Esophagus squamous epithelium (tissue), 5 donors: ENCODE measurements at regions not wholly inside any gene's neighbourhood (a gene's known extent, or its start where the extent isn't known, plus 50 kb on each side); places are given as distances from the start of the nearest gene placed in this dataset.

ENCODE experiments used
- DNase-seq: peaks from one replicate; lab custom pipeline; 2025; lab: John Stamatoyannopoulos, UW
- H3K27ac ChIP-seq, 4 donors: fragments of 200-600 bp; sonication (generic); one replicate each; pipeline ENCODE4 v1.5.1; 2016 to 2019; ENCODE audit warnings: mild to moderate bottlenecking in 1 of 4
- H3K27me3 ChIP-seq, 4 donors: fragments of 200-600 bp; sonication (generic); 1 replicate in 3 of 4; 2 replicates in 1 of 4; pipeline versions ENCODE4 v1.5.1 to v1.6.0; 2017 to 2021; ENCODE audit warnings: antibody characterized with exemption in 1 of 4
- H3K36me3 ChIP-seq, 3 donors: fragments of 200-600 bp; sonication (generic); one replicate each; pipeline ENCODE4 v1.5.1; 2016 to 2019
- H3K4me1 ChIP-seq, 3 donors: fragments of 200-600 bp; sonication (generic); one replicate each; pipeline ENCODE4 v1.5.1; 2017 to 2019
- H3K4me3 ChIP-seq, 4 donors: fragments of 200-600 bp; sonication (generic); 1 replicate in 3 of 4; 2 replicates in 1 of 4; pipeline ENCODE4 v1.5.1; 2016 to 2019; ENCODE audit warnings: mild to moderate bottlenecking in 2 of 4, moderate library complexity in 1 of 4
- H3K9me3 ChIP-seq, 3 donors: fragments of 200-600 bp; sonication (generic); one replicate each; pipeline ENCODE4 v1.5.1; 2016 to 2019
- POLR2A ChIP-seq, 4 donors: fragments of 450-650 bp; IDR thresholded peaks; one replicate each; pipeline ENCODE4 v1.6.1; 2017; ENCODE audit warnings: antibody characterized with exemption in 4 of 4, mild to moderate bottlenecking in 4 of 4, moderate library complexity in 3 of 4
- WGBS, 2 donors: methylation state at CpG; one replicate each; pipeline ENCODE4 v1.1.5; 2018; 5-methylcytosine and 5-hydroxymethylcytosine counted together
- intact Hi-C: fragments of 100-400 bp; cut with DNase I; formaldehyde crosslinking; loops from one replicate; pipeline ENCODE4 v1.15.0; 2022
- TF ChIP-seq, protein P1 (sequence below), 6 experiments: fragments of 450-650 bp in 4 of 6; fragments of 200-600 bp in 2 of 6; sonication (generic) in 2 of 6; IDR thresholded peaks; one replicate each; pipeline ENCODE4 v1.5.1; 2016 to 2019; ENCODE audit warnings: antibody characterized with exemption in 6 of 6, mild to moderate bottlenecking in 4 of 6, moderate library complexity in 4 of 6
- donor health status: DM: yes; HTN: yes; CAD: no.

GRCh38 chr1:87246436-87246835 is 82.2 kb upstream of the LMO4 start:
- Histone ChIP-seq H3K9me3 (no peaks in the 10 kb centered on the region), H3K27ac (no peak overlapping the region), H3K36me3 (no peaks in the 10 kb centered on the region), H3K4me1 (no peaks in the 10 kb centered on the region), H3K27me3 (no peaks in the 10 kb centered on the region), H3K4me3 (no peak overlapping the region)
- no peak for DNase-seq
- intact Hi-C loops = no loop called here
- TF ChIP-seq, protein P1, sequence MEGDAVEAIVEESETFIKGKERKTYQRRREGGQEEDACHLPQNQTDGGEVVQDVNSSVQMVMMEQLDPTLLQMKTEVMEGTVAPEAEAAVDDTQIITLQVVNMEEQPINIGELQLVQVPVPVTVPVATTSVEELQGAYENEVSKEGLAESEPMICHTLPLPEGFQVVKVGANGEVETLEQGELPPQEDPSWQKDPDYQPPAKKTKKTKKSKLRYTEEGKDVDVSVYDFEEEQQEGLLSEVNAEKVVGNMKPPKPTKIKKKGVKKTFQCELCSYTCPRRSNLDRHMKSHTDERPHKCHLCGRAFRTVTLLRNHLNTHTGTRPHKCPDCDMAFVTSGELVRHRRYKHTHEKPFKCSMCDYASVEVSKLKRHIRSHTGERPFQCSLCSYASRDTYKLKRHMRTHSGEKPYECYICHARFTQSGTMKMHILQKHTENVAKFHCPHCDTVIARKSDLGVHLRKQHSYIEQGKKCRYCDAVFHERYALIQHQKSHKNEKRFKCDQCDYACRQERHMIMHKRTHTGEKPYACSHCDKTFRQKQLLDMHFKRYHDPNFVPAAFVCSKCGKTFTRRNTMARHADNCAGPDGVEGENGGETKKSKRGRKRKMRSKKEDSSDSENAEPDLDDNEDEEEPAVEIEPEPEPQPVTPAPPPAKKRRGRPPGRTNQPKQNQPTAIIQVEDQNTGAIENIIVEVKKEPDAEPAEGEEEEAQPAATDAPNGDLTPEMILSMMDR (IDR thresholded peaks at IDR 0.05) = no peak
- TF ChIP-seq POLR2A (IDR thresholded peaks at IDR 0.05) = no peak
- WGBS, 2 donors = 58 to 78% methylated on average over 3 to 5 of the region's 5 CpGs

GRCh38 chr1:87249803-87250202 is 78.9 kb upstream of the LMO4 start:
- Histone ChIP-seq H3K4me1 (no peaks in the 10 kb centered on the region), H3K4me3 (no peak overlapping the region), H3K36me3 (no peaks in the 10 kb centered on the region), H3K9me3 (no peaks in the 10 kb centered on the region), H3K27ac (no peak overlapping the region), H3K27me3 (no peaks in the 10 kb centered on the region)
- intact Hi-C loops = no loop called here
- 53 to 58% methylated on average over 2 of the region's 2 CpGs for WGBS, 2 donors
- DNase-seq = no peak
- TF ChIP-seq POLR2A (IDR thresholded peaks at IDR 0.05) = no peak
- TF ChIP-seq, protein P1 (IDR thresholded peaks at IDR 0.05) = no peak

- Histone ChIP-seq H3K4me1 (no peaks in the 10 kb centered on the region), H3K9me3 (no peaks in the 10 kb centered on the region), H3K36me3 (no peaks in the 10 kb centered on the region), H3K27ac (no peak overlapping the region), H3K27me3 (no peaks in the 10 kb centered on the region), H3K4me3 (no peak overlapping the region)
- TF ChIP-seq POLR2A (IDR thresholded peaks at IDR 0.05) = no peak
- TF ChIP-seq, protein P1 (IDR thresholded peaks at IDR 0.05) = no peak
- WGBS, 2 donors = 74% methylated on average over 5 of the region's 5 CpGs
- DNase-seq = no peak
- intact Hi-C loops = no loop called here
Observed at GRCh38 chr1:87250336-87250735, 78.3 kb upstream of the LMO4 start.

DNA sequence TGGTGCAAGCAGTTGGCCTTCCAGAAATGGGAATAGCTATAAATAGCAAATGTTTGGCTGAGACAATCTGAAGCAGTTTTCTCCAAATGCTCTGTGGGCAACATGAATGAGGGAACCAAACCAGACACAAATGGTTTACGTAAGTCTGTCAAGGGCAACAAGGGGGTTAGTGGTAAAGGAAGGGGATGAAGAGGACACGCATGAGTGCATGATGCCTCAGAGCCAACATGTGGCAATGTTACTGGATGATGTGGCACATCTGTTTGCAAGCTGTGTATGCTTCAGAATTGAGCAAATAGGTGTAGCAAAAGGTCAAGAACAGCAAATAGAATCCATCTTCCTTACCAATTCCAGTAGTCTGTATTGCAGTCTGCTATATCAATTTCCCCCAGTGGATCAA is 76.3 kb upstream of the LMO4 start:
- intact Hi-C loops = no loop called here
- no peak for TF ChIP-seq POLR2A (IDR thresholded peaks at IDR 0.05)
- TF ChIP-seq, protein P1 (IDR thresholded peaks at IDR 0.05) = no peak
- Histone ChIP-seq H3K27ac (no peak overlapping the region), H3K4me3 (no peak overlapping the region), H3K9me3 (no peaks in the 10 kb centered on the region), H3K36me3 (no peaks in the 10 kb centered on the region), H3K27me3 (no peaks in the 10 kb centered on the region), H3K4me1 (no peaks in the 10 kb centered on the region)
- 78 to 79% methylated on average over 2 of the region's 2 CpGs for WGBS, 2 donors
- no peak for DNase-seq

DNA sequence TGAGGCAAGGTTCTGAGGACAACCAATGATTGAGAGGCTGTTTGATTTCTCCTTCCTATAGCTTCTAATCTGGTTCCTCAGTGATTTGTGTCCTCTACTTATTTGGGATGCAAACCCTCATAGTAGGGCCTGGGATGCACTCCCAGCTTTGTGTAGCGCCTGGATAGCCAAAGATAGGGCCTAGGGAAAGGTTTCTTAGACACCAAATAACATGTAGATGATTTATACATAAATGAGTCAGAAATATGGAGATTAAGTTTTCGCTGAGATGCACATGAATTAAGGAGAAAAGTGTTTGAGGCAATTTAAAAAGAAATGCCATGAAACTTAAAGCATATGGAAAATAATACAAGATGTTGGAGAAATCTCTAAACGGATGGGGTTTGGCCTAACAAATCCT is 66.0 kb upstream of the LMO4 start:
- no peak overlapping the region for H3K27ac ChIP-seq
- H3K9me3 ChIP-seq = no peaks in the 10 kb centered on the region
- intact Hi-C loops = no loop called here
- 67 to 73% methylated on average over 3 of the region's 3 CpGs for WGBS, 2 donors
- TF ChIP-seq POLR2A (IDR thresholded peaks at IDR 0.05) = no peak
- TF ChIP-seq, protein P1 (IDR thresholded peaks at IDR 0.05) = no peak
- peaks cover 0 to 28% (median 0%) of the 10 kb centered on the region in 4 donors for H3K27me3 ChIP-seq
- no peaks in the 10 kb centered on the region for H3K36me3 ChIP-seq
- H3K4me3 ChIP-seq = no peak overlapping the region
- no peak for DNase-seq
- H3K4me1 ChIP-seq = no peaks in the 10 kb centered on the region
